ENCODE measurements at regions not wholly inside any gene's neighbourhood (a gene's known extent, or its start where the extent isn't known, plus 50 kb on each side); places are given as distances from the start of the nearest gene placed in this dataset.

- H3K79me2 ChIP-seq (ENCODE audit: low read length): peaks cover 8% of the 10 kb centered on the region
- H2AFZ ChIP-seq (ENCODE audit: low read length): no peak overlapping the region
- BruUV-seq (replicated peaks): no TSS peak
- no peak overlapping the region for H3K4me3 ChIP-seq (ENCODE audit: low read length)
- DNase-seq (no peak), ATAC-seq (no peak)
- peaks cover 13% of the 10 kb centered on the region; the same call in 1 of the 2 replicates for H4K20me1 ChIP-seq (ENCODE audit: low read length)
- no peak overlapping the region for H3K27ac ChIP-seq (ENCODE audit: low read length)
- H3K9me2 ChIP-seq (replicated peaks; ENCODE audit: low read length): no peaks in the 10 kb centered on the region
- H3K9me3 ChIP-seq (ENCODE audit: low read length): no peaks in the 10 kb centered on the region
- intact Hi-C loops (cut with micrococcal nuclease): no loop called here
- POLR2A ChIA-PET (ENCODE audit: unreplicated experiment): no interaction called here
- peaks cover 23% of the 10 kb centered on the region for H3K4me1 ChIP-seq (ENCODE audit: insufficient read depth, low read length)
- CTCF ChIA-PET: no interaction called here
- no peaks in the 10 kb centered on the region for H3K27me3 ChIP-seq (ENCODE audit: low read length)
- H3K36me3 ChIP-seq (ENCODE audit: low read depth, low read length): peaks cover under 1% of the 10 kb centered on the region; the same call in 1 of the 2 replicates
- TF ChIP-seq EZH2 (IDR thresholded peaks at IDR 0.05; ENCODE audit: low read length, unreplicated experiment) (no peak), CTCF (conservative IDR thresholded peaks at IDR 0.05; ENCODE audit: low read depth, low read length) (no peak), EZH2phosphoT487 (IDR thresholded peaks at IDR 0.05; ENCODE audit: borderline replicate concordance, low read length) (no peak)
- no peak overlapping the region for H3K9ac ChIP-seq (ENCODE audit: low read length)
- no peak overlapping the region for H3K4me2 ChIP-seq (ENCODE audit: low read length)
- no peaks in the 10 kb centered on the region for H3F3A ChIP-seq (ENCODE audit: low read length, unreplicated experiment)
These were observed 50.0 kb downstream of the PTPRS start for GRCh38 chr19:5290336-5291262.

GRCh38 chr19:5289060-5289990, 51.3 kb downstream of the PTPRS start:
- no peak overlapping the region for H2AFZ ChIP-seq (ENCODE audit: low read length)
- H3K9ac ChIP-seq (ENCODE audit: low read length): no peak overlapping the region
- no peaks in the 10 kb centered on the region for H3K9me3 ChIP-seq (ENCODE audit: low read length)
- no peak for TF ChIP-seq EZH2 (IDR thresholded peaks at IDR 0.05; ENCODE audit: low read length, unreplicated experiment)
- TF ChIP-seq CTCF (conservative IDR thresholded peaks at IDR 0.05; ENCODE audit: low read depth, low read length): no peak; the same call in 1 of the 2 replicates
- TF ChIP-seq EZH2phosphoT487 (IDR thresholded peaks at IDR 0.05; ENCODE audit: borderline replicate concordance, low read length): no peak
- H3K36me3 ChIP-seq (ENCODE audit: low read depth, low read length): peaks cover 7% of the 10 kb centered on the region
- H3K27me3 ChIP-seq (ENCODE audit: low read length): no peaks in the 10 kb centered on the region
- DNase-seq (no peak), ATAC-seq (no peak)
- H3K9me2 ChIP-seq (replicated peaks; ENCODE audit: low read length): no peaks in the 10 kb centered on the region
- H3K79me2 ChIP-seq (ENCODE audit: low read length): peaks cover 8% of the 10 kb centered on the region
- peaks cover 13% of the 10 kb centered on the region; the same call in 1 of the 2 replicates for H4K20me1 ChIP-seq (ENCODE audit: low read length)
- intact Hi-C loops (cut with micrococcal nuclease): no loop called here
- H3K4me1 ChIP-seq (ENCODE audit: insufficient read depth, low read length): peaks cover 23% of the 10 kb centered on the region
- no peaks in the 10 kb centered on the region for H3F3A ChIP-seq (ENCODE audit: low read length, unreplicated experiment)
- CTCF ChIA-PET: no interaction called here
- POLR2A ChIA-PET (ENCODE audit: unreplicated experiment): no interaction called here
- no peak overlapping the region for H3K4me2 ChIP-seq (ENCODE audit: low read length)
- H3K27ac ChIP-seq (ENCODE audit: low read length): no peak overlapping the region
- no peak overlapping the region for H3K4me3 ChIP-seq (ENCODE audit: low read length)
- BruUV-seq (replicated peaks): no TSS peak

Measured in PC-3 (cell line).